Muscle layer of duodenum (tissue), 2 donors: ENCODE measurements at regions not wholly inside any gene's neighbourhood (a gene's known extent, or its start where the extent isn't known, plus 50 kb on each side); places are given as distances from the start of the nearest gene placed in this dataset.

Source experiments
- H3K27ac ChIP-seq: one replicate; pipeline ENCODE4 v1.7.0; 2013; ENCODE audit warnings: mild to moderate bottlenecking, low read length
- H3K27me3 ChIP-seq: one replicate; pipeline ENCODE4 v1.7.0; 2013; ENCODE audit warnings: low read depth, mild to moderate bottlenecking, control low read depth, low read length
- H3K36me3 ChIP-seq, 2 donors: one replicate each; pipeline ENCODE4 v1.7.0; 2013; ENCODE audit warnings: low read length in 2 of 2, control low read depth in 1 of 2, mild to moderate bottlenecking in 1 of 2; ENCODE audit not compliant: insufficient read depth in 2 of 2, control insufficient read depth in 1 of 2
- H3K4me1 ChIP-seq, 2 donors: one replicate each; pipeline ENCODE4 v1.7.0; 2013; ENCODE audit warnings: low read length in 2 of 2, mild to moderate bottlenecking in 2 of 2, control low read depth in 1 of 2, moderate library complexity in 1 of 2; ENCODE audit not compliant: insufficient read depth in 2 of 2, control insufficient read depth in 1 of 2
- H3K4me3 ChIP-seq, 2 donors: one replicate each; pipeline ENCODE4 v1.7.0; 2013; ENCODE audit warnings: low read length in 2 of 2, low read depth in 1 of 2, mild to moderate bottlenecking in 1 of 2
- H3K9me3 ChIP-seq, 2 donors: one replicate each; pipeline ENCODE4 v1.7.0; 2013; ENCODE audit warnings: low read length in 2 of 2, control low read depth in 1 of 2, mild to moderate bottlenecking in 1 of 2; ENCODE audit not compliant: control insufficient read depth in 1 of 2
- donor health status: healthy.

- no peaks in the 10 kb centered on the region for H3K9me3 ChIP-seq
- no peak overlapping the region for H3K27ac ChIP-seq
Observed at GRCh38 chr2:103959174-103960128, 894.5 kb upstream of the POU3F3 start.

GRCh38 chr2:103960129-103960513 is 893.8 kb upstream of the POU3F3 start:
- Histone ChIP-seq H3K4me3 (no peak overlapping the region), H3K9me3 (no peaks in the 10 kb centered on the region), H3K36me3 (no peaks in the 10 kb centered on the region), H3K4me1 (no peaks in the 10 kb centered on the region), H3K27me3 (no peaks in the 10 kb centered on the region), H3K27ac (no peak overlapping the region)

More at GRCh38 chr2:103959174-103960128, 894.5 kb upstream of the POU3F3 start:
- Histone ChIP-seq H3K4me1 (no peaks in the 10 kb centered on the region), H3K4me3 (no peak overlapping the region), H3K36me3 (no peaks in the 10 kb centered on the region), H3K27me3 (no peaks in the 10 kb centered on the region)

GRCh38 chr2:103960951-103961350 is 893.0 kb upstream of the POU3F3 start:
- H3K27ac ChIP-seq = no peak overlapping the region
- no peak overlapping the region for H3K4me3 ChIP-seq
- no peaks in the 10 kb centered on the region for H3K27me3 ChIP-seq
- H3K9me3 ChIP-seq = no peaks in the 10 kb centered on the region
- H3K4me1 ChIP-seq = no peaks in the 10 kb centered on the region
- H3K36me3 ChIP-seq = no peaks in the 10 kb centered on the region

GRCh38 chr2:103961862-103962261 is 892.1 kb upstream of the POU3F3 start:
- no peaks in the 10 kb centered on the region for H3K9me3 ChIP-seq
- H3K4me3 ChIP-seq = no peak overlapping the region
- H3K27ac ChIP-seq = no peak overlapping the region
- no peaks in the 10 kb centered on the region for H3K36me3 ChIP-seq
- no peaks in the 10 kb centered on the region for H3K27me3 ChIP-seq
- H3K4me1 ChIP-seq = no peaks in the 10 kb centered on the region

GRCh38 chr2:103962670-103963069 is 891.2 kb upstream of the POU3F3 start:
- Histone ChIP-seq H3K4me1 (no peaks in the 10 kb centered on the region), H3K9me3 (no peaks in the 10 kb centered on the region), H3K36me3 (no peaks in the 10 kb centered on the region), H3K4me3 (no peak overlapping the region), H3K27me3 (no peaks in the 10 kb centered on the region), H3K27ac (no peak overlapping the region)

GRCh38 chr2:103963146-103963725 is 890.7 kb upstream of the POU3F3 start:
- Histone ChIP-seq H3K27me3 (no peaks in the 10 kb centered on the region), H3K9me3 (no peaks in the 10 kb centered on the region), H3K27ac (no peak overlapping the region), H3K4me1 (no peaks in the 10 kb centered on the region), H3K4me3 (no peak overlapping the region), H3K36me3 (no peaks in the 10 kb centered on the region)

- Histone ChIP-seq H3K9me3 (no peaks in the 10 kb centered on the region), H3K27me3 (no peaks in the 10 kb centered on the region), H3K27ac (no peak overlapping the region), H3K36me3 (no peaks in the 10 kb centered on the region), H3K4me1 (no peaks in the 10 kb centered on the region), H3K4me3 (no peak overlapping the region)
Observed at GRCh38 chr2:103977241-103977640, 876.7 kb upstream of the POU3F3 start.

- H3K9me3 ChIP-seq = no peaks in the 10 kb centered on the region
- no peaks in the 10 kb centered on the region for H3K4me1 ChIP-seq
- no peaks in the 10 kb centered on the region for H3K27me3 ChIP-seq
Observed at GRCh38 chr2:103977668-103978067, 876.2 kb upstream of the POU3F3 start.

GRCh38 chr2:103980401-103980800 is 873.5 kb upstream of the POU3F3 start:
- no peak overlapping the region for H3K27ac ChIP-seq
- no peaks in the 10 kb centered on the region for H3K4me1 ChIP-seq
- no peaks in the 10 kb centered on the region for H3K36me3 ChIP-seq
- no peaks in the 10 kb centered on the region for H3K27me3 ChIP-seq
- no peaks in the 10 kb centered on the region for H3K9me3 ChIP-seq
- no peak overlapping the region for H3K4me3 ChIP-seq

More at GRCh38 chr2:103977668-103978067, 876.2 kb upstream of the POU3F3 start:
- Histone ChIP-seq H3K27ac (no peak overlapping the region), H3K36me3 (no peaks in the 10 kb centered on the region), H3K4me3 (no peak overlapping the region)

- Histone ChIP-seq H3K4me1 (no peaks in the 10 kb centered on the region), H3K27me3 (no peaks in the 10 kb centered on the region), H3K4me3 (no peak overlapping the region), H3K27ac (no peak overlapping the region), H3K9me3 (no peaks in the 10 kb centered on the region), H3K36me3 (no peaks in the 10 kb centered on the region)
Observed at GRCh38 chr2:103982691-103983090, 871.2 kb upstream of the POU3F3 start.

GRCh38 chr2:103986001-103986400 is 867.9 kb upstream of the POU3F3 start:
- Histone ChIP-seq H3K4me3 (no peak overlapping the region), H3K27ac (no peak overlapping the region), H3K4me1 (no peaks in the 10 kb centered on the region), H3K36me3 (no peaks in the 10 kb centered on the region), H3K9me3 (no peaks in the 10 kb centered on the region), H3K27me3 (no peaks in the 10 kb centered on the region)
